SJSA1 (cell line): ENCODE measurements at regions not wholly inside any gene's neighbourhood (a gene's known extent, or its start where the extent isn't known, plus 50 kb on each side); places are given as distances from the start of the nearest gene placed in this dataset.
"Not testable (repeated sequence)": the region's sequence is repeated elsewhere in the genome, so short reads cannot be mapped to it uniquely, and the experiment has no call there.

ENCODE experiments used
- DNase-seq, 2 experiments: peaks; one replicate each; pipeline ENCODE4 v3.0.0-alpha.2; 2015 to 2020; ENCODE audit warnings: low spot score in 2 of 2, low read depth in 1 of 2
- H3K27ac ChIP-seq: fragments of 250-450 bp; sonication (Bioruptor Pico); 2 replicates; pipeline ENCODE4 v1.5.1; 2020; ENCODE audit warnings: mild to moderate bottlenecking, moderate library complexity
- H3K27me3 ChIP-seq: fragments of 250-450 bp; sonication (Bioruptor Pico); replicated peaks from 2 replicates; pipeline ENCODE4 v1.5.1; 2020; ENCODE audit warnings: mild to moderate bottlenecking, moderate library complexity
- H3K36me3 ChIP-seq: fragments of 250-450 bp; sonication (Bioruptor Pico); 2 replicates; pipeline ENCODE4 v1.5.1; 2020; ENCODE audit warnings: mild to moderate bottlenecking
- H3K4me1 ChIP-seq: fragments of 250-450 bp; sonication (Bioruptor Pico); replicated peaks from 2 replicates; pipeline ENCODE4 v1.6.1; 2021; ENCODE audit warnings: mild to moderate bottlenecking
- H3K4me3 ChIP-seq: fragments of 250-450 bp; sonication (Bioruptor Pico); 2 replicates; pipeline ENCODE4 v1.5.1; 2020; ENCODE audit warnings: mild to moderate bottlenecking
- H3K9me3 ChIP-seq: fragments of 250-450 bp; sonication (Bioruptor Pico); replicated peaks from 2 replicates; pipeline ENCODE4 v1.5.1; 2020; ENCODE audit warnings: mild to moderate bottlenecking

GRCh38 chr6:78749326-78749725 lies 118.0 kb upstream of the IRAK1BP1 start:
- no peak for DNase-seq
- no peaks in the 10 kb centered on the region for H3K9me3 ChIP-seq
- H3K27me3 ChIP-seq = no peaks in the 10 kb centered on the region
- no peak overlapping the region for H3K27ac ChIP-seq
- H3K4me1 ChIP-seq = no peaks in the 10 kb centered on the region
- no peak overlapping the region for H3K4me3 ChIP-seq
- H3K36me3 ChIP-seq = no peaks in the 10 kb centered on the region

DNA sequence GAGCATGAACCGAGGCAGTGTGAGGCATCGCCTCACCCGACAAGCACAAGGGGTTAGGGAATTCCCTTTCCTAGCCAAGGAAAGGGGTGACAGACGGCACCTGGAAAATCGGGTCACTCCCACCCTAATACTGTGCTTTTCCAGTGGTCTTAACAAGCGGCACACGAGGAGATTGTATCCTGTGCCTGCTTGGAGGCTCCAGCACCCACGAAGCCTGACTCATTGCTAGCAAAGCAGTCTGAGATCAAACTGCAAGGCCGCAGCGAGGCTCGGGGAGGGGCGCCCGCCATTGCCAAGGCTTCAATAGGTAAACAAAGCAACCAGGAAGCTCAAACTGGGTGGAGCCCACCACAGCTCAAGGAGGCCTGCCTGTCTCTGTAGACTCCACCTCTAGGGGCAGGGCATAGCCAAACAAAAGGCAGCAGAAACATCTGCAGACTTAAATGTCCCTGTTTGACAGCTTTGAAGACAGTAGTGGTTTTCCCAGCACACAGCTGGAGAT lies 109.0 kb upstream of the IRAK1BP1 start:
- not testable (repeated sequence) for H3K4me1 ChIP-seq, H3K27me3 ChIP-seq, H3K36me3 ChIP-seq, H3K4me3 ChIP-seq, H3K27ac ChIP-seq, H3K9me3 ChIP-seq, DNase-seq

GRCh38 chr6:78768271-78768670 lies 99.1 kb upstream of the IRAK1BP1 start:
- H3K4me3 ChIP-seq = no peak overlapping the region
- DNase-seq = no peak
- H3K27me3 ChIP-seq = no peaks in the 10 kb centered on the region
- H3K9me3 ChIP-seq = no peaks in the 10 kb centered on the region
- H3K4me1 ChIP-seq = no peaks in the 10 kb centered on the region
- no peak overlapping the region for H3K27ac ChIP-seq
- no peaks in the 10 kb centered on the region for H3K36me3 ChIP-seq

- no peaks in the 10 kb centered on the region for H3K9me3 ChIP-seq
- H3K36me3 ChIP-seq = no peaks in the 10 kb centered on the region
- no peak for DNase-seq
- H3K27ac ChIP-seq = no peak overlapping the region
- no peaks in the 10 kb centered on the region for H3K27me3 ChIP-seq
- H3K4me1 ChIP-seq = no peaks in the 10 kb centered on the region
- no peak overlapping the region for H3K4me3 ChIP-seq
Measured at GRCh38 chr6:78770765-78771164, 96.6 kb upstream of the IRAK1BP1 start.

DNA sequence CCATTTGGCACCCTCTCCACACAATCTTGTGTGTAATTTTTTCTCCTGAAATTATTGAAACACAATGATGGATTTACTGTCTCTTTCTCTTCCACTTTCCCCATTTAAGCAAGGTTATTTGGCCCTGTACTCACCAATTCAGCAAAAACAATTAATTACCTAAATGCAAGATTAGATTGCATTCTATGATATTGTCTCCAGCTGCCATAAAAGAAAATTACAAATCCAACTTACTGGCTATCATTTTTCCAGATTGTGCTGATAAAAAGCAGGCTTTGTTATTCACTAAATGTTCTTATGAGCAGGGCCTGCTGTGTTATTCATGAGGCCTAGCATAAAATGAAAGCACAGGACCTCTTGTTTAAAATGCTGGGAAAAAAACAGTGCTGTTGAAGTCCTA lies 95.8 kb upstream of the IRAK1BP1 start:
- Histone ChIP-seq H3K27ac (no peak overlapping the region), H3K9me3 (no peaks in the 10 kb centered on the region), H3K36me3 (no peaks in the 10 kb centered on the region), H3K27me3 (no peaks in the 10 kb centered on the region), H3K4me1 (no peaks in the 10 kb centered on the region), H3K4me3 (no peak overlapping the region)
- no peak for DNase-seq

- DNase-seq = no peak
- H3K36me3 ChIP-seq = no peaks in the 10 kb centered on the region
- no peaks in the 10 kb centered on the region for H3K9me3 ChIP-seq
- H3K4me1 ChIP-seq = no peaks in the 10 kb centered on the region
- H3K27ac ChIP-seq = no peak overlapping the region
- no peaks in the 10 kb centered on the region; the same call in 1 of the 2 replicates for H3K27me3 ChIP-seq
- H3K4me3 ChIP-seq = no peak overlapping the region
Measured at GRCh38 chr6:78781001-78781400, 86.3 kb upstream of the IRAK1BP1 start.

DNA sequence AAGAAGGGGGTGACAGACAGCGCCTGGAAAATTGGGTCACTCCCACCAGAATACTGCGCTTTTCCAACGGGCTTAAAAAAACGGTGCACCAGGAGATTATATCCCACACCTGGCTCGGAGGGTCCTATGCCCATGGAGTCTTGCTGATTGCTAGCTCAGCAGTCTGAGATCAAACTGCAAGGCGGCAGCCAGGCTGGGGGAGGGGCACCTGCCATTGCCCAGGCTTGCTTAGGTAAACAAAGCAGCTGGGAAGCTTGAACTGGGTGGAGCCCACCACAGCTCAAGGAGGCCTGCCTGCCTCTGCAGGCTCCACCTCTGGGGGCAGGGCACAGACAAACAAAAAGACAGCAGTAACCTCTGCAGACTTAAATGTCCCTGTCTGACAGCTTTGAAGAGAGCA lies 84.0 kb upstream of the IRAK1BP1 start:
- not testable (repeated sequence) for H3K4me3 ChIP-seq, H3K4me1 ChIP-seq, H3K27me3 ChIP-seq, H3K36me3 ChIP-seq, H3K27ac ChIP-seq, H3K9me3 ChIP-seq, DNase-seq

DNA sequence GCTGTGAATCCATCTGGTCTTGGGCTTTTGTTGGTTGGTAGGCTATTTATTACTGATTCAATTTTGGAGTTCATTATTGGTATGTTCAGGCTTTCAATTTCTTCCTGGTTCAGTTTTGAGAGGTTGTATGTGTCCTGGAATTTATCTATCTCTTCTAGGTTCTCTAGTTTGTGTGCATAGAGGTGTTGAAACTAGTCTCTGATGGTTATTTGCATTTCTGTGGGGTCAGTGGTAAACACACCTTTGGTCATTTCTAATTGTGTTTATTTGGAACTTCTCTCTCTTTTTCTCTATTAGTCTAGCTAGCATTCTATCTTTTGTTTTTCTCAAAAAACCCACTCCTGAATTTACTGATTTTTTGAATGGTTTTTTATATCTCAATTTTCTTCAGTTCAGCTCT lies 70.1 kb upstream of the IRAK1BP1 start:
- Histone ChIP-seq H3K9me3 (no peaks in the 10 kb centered on the region), H3K27ac (no peak overlapping the region), H3K4me1 (no peaks in the 10 kb centered on the region), H3K4me3 (no peak overlapping the region), H3K27me3 (no peaks in the 10 kb centered on the region), H3K36me3 (no peaks in the 10 kb centered on the region)
- no peak for DNase-seq

- DNase-seq = no peak
- H3K36me3 ChIP-seq = no peaks in the 10 kb centered on the region
- no peaks in the 10 kb centered on the region for H3K4me1 ChIP-seq
- H3K4me3 ChIP-seq = no peak overlapping the region
- H3K27me3 ChIP-seq = no peaks in the 10 kb centered on the region
- no peaks in the 10 kb centered on the region for H3K9me3 ChIP-seq
- no peak overlapping the region for H3K27ac ChIP-seq
Measured at GRCh38 chr6:78799682-78800081, 67.7 kb upstream of the IRAK1BP1 start.

DNA sequence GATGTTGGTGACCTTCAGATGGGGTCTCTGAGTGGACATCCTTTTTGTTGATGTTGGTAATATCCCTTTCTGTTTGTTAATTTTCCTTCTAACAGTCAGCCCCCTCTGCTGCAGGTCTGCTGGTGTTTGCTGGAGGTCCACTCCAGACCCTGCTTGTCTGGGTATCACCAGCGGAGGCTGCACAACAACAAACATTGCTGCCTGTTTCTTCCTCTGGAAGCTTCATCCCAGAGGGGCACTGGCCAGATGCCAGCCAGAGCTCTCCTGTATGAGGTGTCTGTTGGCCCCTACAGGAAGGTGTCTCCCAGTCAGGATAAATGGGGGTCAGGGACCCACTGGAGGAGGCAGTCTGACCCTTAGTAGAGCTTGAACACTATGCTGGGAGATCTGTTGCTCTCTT lies 60.6 kb upstream of the IRAK1BP1 start:
- H3K4me3 ChIP-seq, DNase-seq, H3K4me1 ChIP-seq, H3K27ac ChIP-seq, H3K9me3 ChIP-seq, H3K27me3 ChIP-seq, H3K36me3 ChIP-seq: not testable (repeated sequence)

- not testable (repeated sequence) for H3K27ac ChIP-seq, H3K4me3 ChIP-seq, DNase-seq, H3K4me1 ChIP-seq, H3K27me3 ChIP-seq, H3K36me3 ChIP-seq, H3K9me3 ChIP-seq
Measured at GRCh38 chr6:78807655-78808355, 59.5 kb upstream of the IRAK1BP1 start.

DNA sequence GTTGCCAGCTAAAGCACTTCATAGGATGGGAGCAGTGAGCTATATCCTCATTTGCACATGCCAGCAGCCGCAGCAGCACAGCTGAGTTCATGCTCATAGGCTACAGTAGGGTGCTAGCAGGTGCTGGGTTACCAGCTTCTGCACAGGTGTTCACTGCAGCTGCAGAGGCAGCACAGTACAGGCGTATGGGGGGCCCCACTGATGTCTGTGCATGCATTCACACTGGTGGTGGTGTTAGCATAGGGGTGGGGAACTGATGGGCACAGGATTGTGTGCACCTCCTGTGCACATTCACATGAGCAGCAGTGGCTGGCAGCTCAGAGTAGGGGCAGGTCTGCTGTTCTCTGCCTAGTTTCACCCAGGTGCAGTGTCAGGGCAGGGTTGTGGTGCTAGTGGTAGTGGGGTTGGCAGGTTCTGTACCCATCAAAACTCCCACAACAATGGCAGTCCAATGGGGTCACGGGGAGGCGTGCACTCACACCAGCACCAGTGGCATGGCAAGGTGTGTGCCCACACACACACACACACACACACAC lies 58.9 kb upstream of the IRAK1BP1 start:
- no peaks in the 10 kb centered on the region for H3K27me3 ChIP-seq
- H3K4me1 ChIP-seq = no peaks in the 10 kb centered on the region
- no peaks in the 10 kb centered on the region for H3K9me3 ChIP-seq
- H3K27ac ChIP-seq = no peak overlapping the region
- no peaks in the 10 kb centered on the region for H3K36me3 ChIP-seq
- no peak overlapping the region for H3K4me3 ChIP-seq
- no peak for DNase-seq

DNA sequence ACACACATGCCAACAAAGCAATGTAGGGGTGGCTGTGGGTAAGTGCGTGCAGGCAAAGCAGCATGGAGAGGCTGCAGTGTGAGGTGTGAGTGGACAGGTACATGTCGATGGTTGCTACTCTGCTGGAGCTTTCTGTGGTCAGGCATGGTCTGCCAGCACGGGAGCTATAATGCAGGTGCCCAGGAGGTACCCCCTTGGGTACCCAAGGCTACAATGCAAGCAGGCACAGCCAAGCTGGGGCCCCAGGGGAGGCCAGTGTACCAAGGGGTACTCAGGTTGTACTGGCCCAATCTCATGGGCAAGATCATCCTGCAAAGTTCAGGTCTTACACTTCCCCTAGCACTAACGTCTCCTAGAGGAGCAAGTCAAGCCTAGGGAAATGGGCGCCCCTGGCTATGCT lies 58.4 kb upstream of the IRAK1BP1 start:
- no peak for DNase-seq
- H3K36me3 ChIP-seq = no peaks in the 10 kb centered on the region
- no peaks in the 10 kb centered on the region for H3K9me3 ChIP-seq
- no peak overlapping the region for H3K27ac ChIP-seq
- no peaks in the 10 kb centered on the region for H3K27me3 ChIP-seq
- no peak overlapping the region for H3K4me3 ChIP-seq
- no peaks in the 10 kb centered on the region for H3K4me1 ChIP-seq

GRCh38 chr6:78810146-78810545 lies 57.2 kb upstream of the IRAK1BP1 start:
- H3K4me3 ChIP-seq = no peak overlapping the region
- no peaks in the 10 kb centered on the region for H3K27me3 ChIP-seq
- H3K27ac ChIP-seq = no peak overlapping the region
- H3K36me3 ChIP-seq = no peaks in the 10 kb centered on the region
- DNase-seq = peak in 1 of 2 experiments; percentile 13
- no peaks in the 10 kb centered on the region for H3K9me3 ChIP-seq
- no peaks in the 10 kb centered on the region for H3K4me1 ChIP-seq

- no peak for DNase-seq
- Histone ChIP-seq H3K27ac (no peak overlapping the region), H3K4me1 (no peaks in the 10 kb centered on the region), H3K4me3 (no peak overlapping the region), H3K27me3 (no peaks in the 10 kb centered on the region), H3K36me3 (no peaks in the 10 kb centered on the region), H3K9me3 (no peaks in the 10 kb centered on the region)
Measured at GRCh38 chr6:78810698-78811097, 56.7 kb upstream of the IRAK1BP1 start.
